ENCODE measurements at regions not wholly inside any gene's neighbourhood (a gene's known extent, or its start where the extent isn't known, plus 50 kb on each side); places are given as distances from the start of the nearest gene placed in this dataset.

DNA sequence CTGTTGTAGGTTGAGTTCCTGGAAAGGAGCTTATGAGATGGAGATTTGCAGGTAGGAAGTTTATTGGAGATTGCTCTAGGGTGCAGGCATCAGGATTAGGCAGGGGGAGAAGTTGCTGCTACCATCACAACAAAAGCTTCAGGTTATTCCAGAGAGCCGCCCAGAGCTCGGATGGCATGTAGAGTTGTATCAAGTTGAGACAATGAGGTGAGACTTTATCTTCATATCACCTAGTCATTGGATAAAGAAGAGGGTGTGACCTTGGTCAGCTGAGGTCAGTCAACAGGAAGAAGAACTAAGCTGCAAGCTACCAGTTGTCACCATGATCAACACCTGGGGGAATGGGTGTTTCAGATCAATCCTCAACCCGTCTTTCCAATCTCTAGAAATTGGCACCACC is 342.0 kb downstream of the RFC3 start:
- intact Hi-C loops (cut with DNase I) = no loop called here
- no peak for DNase-seq
- Histone ChIP-seq H3K4me3 (no peak overlapping the region), H3K9me3 (replicated peaks in 1 of 3) (no peaks in the 10 kb centered on the region), H3K36me3 (replicated peaks in 1 of 2) (no peaks in the 10 kb centered on the region), H3K27ac (no peak overlapping the region), H3K27me3 (no peaks in the 10 kb centered on the region), H3K4me1 (replicated peaks in 1 of 2) (peaks cover 11 to 28% of the 10 kb centered on the region in 2 donors)
- 93 to 98% (median 96%) methylated on average over 3 of the region's 3 CpGs for WGBS, 4 donors
- TF ChIP-seq POLR2A (IDR thresholded peaks at IDR 0.05) = no peak
- no peak for TF ChIP-seq CTCF (IDR thresholded peaks at IDR 0.05)

GRCh38 chr13:34161931-34162543 is 344.1 kb downstream of the RFC3 start:
- no peak for TF ChIP-seq POLR2A (IDR thresholded peaks at IDR 0.05)
- TF ChIP-seq CTCF (IDR thresholded peaks at IDR 0.05) = no peak
- Histone ChIP-seq H3K27ac (peak overlapping the region in 1 of 5 donors; percentile 33), H3K4me3 (no peak overlapping the region), H3K36me3 (replicated peaks in 1 of 2) (no peaks in the 10 kb centered on the region), H3K27me3 (no peaks in the 10 kb centered on the region), H3K4me1 (replicated peaks in 1 of 2) (peaks cover 5 to 20% of the 10 kb centered on the region in 2 donors), H3K9me3 (replicated peaks in 1 of 3) (no peaks in the 10 kb centered on the region)
- no peak for DNase-seq
- intact Hi-C loops (cut with DNase I) = no loop called here
- WGBS, 4 donors = 45 to 61% (median 55%) methylated on average over 5 of the region's 5 CpGs

GRCh38 chr13:34162544-34162933 is 344.6 kb downstream of the RFC3 start:
- peaks cover 0 to 15% of the 10 kb centered on the region in 2 donors for H3K4me1 ChIP-seq (replicated peaks in 1 of 2)
- no peaks in the 10 kb centered on the region for H3K36me3 ChIP-seq (replicated peaks in 1 of 2)
- no peak for DNase-seq
- H3K27me3 ChIP-seq = no peaks in the 10 kb centered on the region
- H3K9me3 ChIP-seq (replicated peaks in 1 of 3) = no peaks in the 10 kb centered on the region
- intact Hi-C loops (cut with DNase I) = no loop called here
- no peak overlapping the region for H3K4me3 ChIP-seq
- peak overlapping the region in 1 of 5 donors; percentile 33 for H3K27ac ChIP-seq
- TF ChIP-seq CTCF (IDR thresholded peaks at IDR 0.05) = no peak
- TF ChIP-seq POLR2A (IDR thresholded peaks at IDR 0.05) = no peak
- 61 to 76% (median 70%) methylated on average over 3 of the region's 3 CpGs for WGBS, 4 donors

DNA sequence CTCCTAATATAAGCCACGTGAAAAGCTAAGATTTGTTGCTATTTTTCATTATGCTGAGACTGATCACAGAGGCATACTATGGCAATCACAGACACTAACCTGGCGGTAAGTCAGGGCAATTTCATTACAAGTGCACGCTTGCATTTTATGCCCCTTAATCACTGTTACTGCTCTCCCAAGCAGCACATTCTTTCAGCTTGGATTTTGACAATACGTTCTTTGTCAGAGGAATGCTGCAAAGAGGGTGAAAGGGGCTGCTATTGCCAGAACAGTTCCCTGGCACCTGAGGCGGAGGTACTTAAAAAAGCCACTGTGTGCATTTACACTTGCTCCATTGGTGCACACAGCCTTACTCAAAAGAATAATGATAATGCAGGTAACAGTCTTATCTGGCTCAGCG is 346.6 kb downstream of the RFC3 start:
- no peak overlapping the region for H3K4me3 ChIP-seq
- H3K4me1 ChIP-seq (replicated peaks in 1 of 2) = peaks cover 0 to 13% of the 10 kb centered on the region in 2 donors
- H3K9me3 ChIP-seq (replicated peaks in 1 of 3) = no peaks in the 10 kb centered on the region
- no peak for DNase-seq
- H3K27ac ChIP-seq = no peak overlapping the region
- H3K36me3 ChIP-seq (replicated peaks in 1 of 2) = no peaks in the 10 kb centered on the region
- intact Hi-C loops (cut with DNase I) = no loop called here
- no peaks in the 10 kb centered on the region for H3K27me3 ChIP-seq
- 93 to 97% (median 94%) methylated on average over 6 of the region's 6 CpGs for WGBS, 4 donors
- TF ChIP-seq CTCF (IDR thresholded peaks at IDR 0.05) (no peak), POLR2A (IDR thresholded peaks at IDR 0.05) (no peak)
